ENCODE measurements at regions not wholly inside any gene's neighbourhood (a gene's known extent, or its start where the extent isn't known, plus 50 kb on each side); places are given as distances from the start of the nearest gene placed in this dataset.
A peak's percentile ranks its signal among the peaks of the same experiment; 100 is the strongest.

GRCh38 chr1:157418659-157419058, 133.7 kb downstream of the FCRL5 start:
- no peaks in the 10 kb centered on the region for H3K9me3 Mint-ChIP-seq
- no peak overlapping the region for H3K4me3 Mint-ChIP-seq
- peaks cover 29% of the 10 kb centered on the region for H3K27me3 Mint-ChIP-seq
- DNase-seq (no peak), ATAC-seq (no peak)
- H3K27ac Mint-ChIP-seq, result peak overlapping the region in 1 of 2 donors; percentile 61
- no peaks in the 10 kb centered on the region for H3K4me1 Mint-ChIP-seq

GRCh38 chr1:157418231-157418630, 134.1 kb downstream of the FCRL5 start:
- ATAC-seq (no peak), DNase-seq (no peak)
- H3K27ac Mint-ChIP-seq, result no peak overlapping the region
- H3K4me3 Mint-ChIP-seq, result no peak overlapping the region
- no peaks in the 10 kb centered on the region for H3K9me3 Mint-ChIP-seq
- peaks cover 29% of the 10 kb centered on the region for H3K27me3 Mint-ChIP-seq
- H3K4me1 Mint-ChIP-seq, result no peaks in the 10 kb centered on the region

- DNase-seq, result no peak
- Mint-ChIP-seq H3K9me3 (no peaks in the 10 kb centered on the region), H3K4me1 (no peaks in the 10 kb centered on the region), H3K27ac (no peak overlapping the region), H3K4me3 (no peak overlapping the region), H3K27me3 (peaks cover 29% of the 10 kb centered on the region)
- ATAC-seq, result no peak
Observed at GRCh38 chr1:157415661-157416060, 136.7 kb downstream of the FCRL5 start.

- Mint-ChIP-seq H3K27ac (no peak overlapping the region), H3K4me1 (no peaks in the 10 kb centered on the region), H3K4me3 (no peak overlapping the region), H3K27me3 (peaks cover 18% of the 10 kb centered on the region), H3K9me3 (no peaks in the 10 kb centered on the region)
- DNase-seq (no peak), ATAC-seq (no peak)
Observed at GRCh38 chr1:157412308-157412707, 140.0 kb downstream of the FCRL5 start.

GRCh38 chr1:157411769-157412168, 140.5 kb downstream of the FCRL5 start:
- Mint-ChIP-seq H3K9me3 (no peaks in the 10 kb centered on the region), H3K27ac (peak overlapping the region in 1 of 2 donors; percentile 65), H3K4me3 (no peak overlapping the region), H3K4me1 (no peaks in the 10 kb centered on the region), H3K27me3 (peaks cover 13% of the 10 kb centered on the region)
- ATAC-seq, result no peak
- no peak for DNase-seq

- H3K4me3 Mint-ChIP-seq, result no peak overlapping the region
- peaks cover 6% of the 10 kb centered on the region for H3K27me3 Mint-ChIP-seq
- H3K9me3 Mint-ChIP-seq, result no peaks in the 10 kb centered on the region
- DNase-seq (no peak), ATAC-seq (no peak)
- no peak overlapping the region for H3K27ac Mint-ChIP-seq
- H3K4me1 Mint-ChIP-seq, result no peaks in the 10 kb centered on the region
Observed at GRCh38 chr1:157411064-157411463, 141.3 kb downstream of the FCRL5 start.

GRCh38 chr1:157410457-157410856, 141.9 kb downstream of the FCRL5 start:
- H3K4me1 Mint-ChIP-seq, result no peaks in the 10 kb centered on the region
- H3K4me3 Mint-ChIP-seq, result no peak overlapping the region
- ATAC-seq (no peak), DNase-seq (no peak)
- no peaks in the 10 kb centered on the region for H3K27me3 Mint-ChIP-seq
- H3K27ac Mint-ChIP-seq, result peak overlapping the region in 1 of 2 donors; percentile 16
- no peaks in the 10 kb centered on the region for H3K9me3 Mint-ChIP-seq

- ATAC-seq, result no peak
- no peak overlapping the region for H3K4me3 Mint-ChIP-seq
Observed at GRCh38 chr1:157409927-157410326, 142.4 kb downstream of the FCRL5 start.

GRCh38 chr1:157407917-157408525, 144.3 kb downstream of the FCRL5 start:
- DNase-seq, result no peak
- peaks cover 13% of the 10 kb centered on the region for H3K27me3 Mint-ChIP-seq
- H3K4me3 Mint-ChIP-seq, result no peak overlapping the region
- H3K4me1 Mint-ChIP-seq, result no peaks in the 10 kb centered on the region
- H3K9me3 Mint-ChIP-seq, result no peaks in the 10 kb centered on the region
- ATAC-seq, result no peak
- H3K27ac Mint-ChIP-seq, result no peak overlapping the region

More at GRCh38 chr1:157409927-157410326, 142.4 kb downstream of the FCRL5 start:
- DNase-seq, result no peak
- Mint-ChIP-seq H3K27ac (no peak overlapping the region), H3K9me3 (no peaks in the 10 kb centered on the region), H3K27me3 (no peaks in the 10 kb centered on the region), H3K4me1 (no peaks in the 10 kb centered on the region)

- no peaks in the 10 kb centered on the region for H3K4me1 Mint-ChIP-seq
- no peak for DNase-seq
- ATAC-seq, result no peak
- H3K27ac Mint-ChIP-seq, result no peak overlapping the region
- H3K9me3 Mint-ChIP-seq, result no peaks in the 10 kb centered on the region
- H3K4me3 Mint-ChIP-seq, result no peak overlapping the region
- H3K27me3 Mint-ChIP-seq, result peaks cover 20% of the 10 kb centered on the region
Observed at GRCh38 chr1:157407367-157407766, 144.9 kb downstream of the FCRL5 start.

GRCh38 chr1:157405662-157406061, 146.7 kb downstream of the FCRL5 start:
- ATAC-seq (no peak), DNase-seq (no peak)
- H3K4me3 Mint-ChIP-seq, result no peak overlapping the region
- no peaks in the 10 kb centered on the region for H3K9me3 Mint-ChIP-seq
- H3K27ac Mint-ChIP-seq, result no peak overlapping the region
- H3K4me1 Mint-ChIP-seq, result no peaks in the 10 kb centered on the region
- H3K27me3 Mint-ChIP-seq, result peaks cover 32% of the 10 kb centered on the region

GRCh38 chr1:157404614-157405013, 147.7 kb downstream of the FCRL5 start:
- ATAC-seq (no peak), DNase-seq (no peak)
- H3K4me1 Mint-ChIP-seq, result peaks cover 6% of the 10 kb centered on the region
- H3K4me3 Mint-ChIP-seq, result no peak overlapping the region
- peaks cover 40% of the 10 kb centered on the region for H3K27me3 Mint-ChIP-seq
- H3K9me3 Mint-ChIP-seq, result no peaks in the 10 kb centered on the region
- no peak overlapping the region for H3K27ac Mint-ChIP-seq

- Mint-ChIP-seq H3K27me3 (peaks cover 45% of the 10 kb centered on the region), H3K27ac (peak overlapping the region in 1 of 2 donors; percentile 68), H3K4me3 (no peak overlapping the region), H3K9me3 (no peaks in the 10 kb centered on the region), H3K4me1 (peaks cover 9% of the 10 kb centered on the region)
- DNase-seq (no peak), ATAC-seq (no peak)
Observed at GRCh38 chr1:157404063-157404501, 148.2 kb downstream of the FCRL5 start.

- Mint-ChIP-seq H3K27ac (no peak overlapping the region), H3K9me3 (no peaks in the 10 kb centered on the region), H3K27me3 (peaks cover 50% of the 10 kb centered on the region), H3K4me1 (peaks cover 9% of the 10 kb centered on the region), H3K4me3 (no peak overlapping the region)
- DNase-seq (no peak), ATAC-seq (no peak)
Observed at GRCh38 chr1:157403608-157404007, 148.7 kb downstream of the FCRL5 start.

GRCh38 chr1:157403203-157403602, 149.1 kb downstream of the FCRL5 start:
- no peaks in the 10 kb centered on the region for H3K9me3 Mint-ChIP-seq
- peaks cover 52% of the 10 kb centered on the region for H3K27me3 Mint-ChIP-seq
- DNase-seq, result no peak
- H3K27ac Mint-ChIP-seq, result peak overlapping the region in 1 of 2 donors; percentile 69
- H3K4me1 Mint-ChIP-seq, result peaks cover 9% of the 10 kb centered on the region
- ATAC-seq, result peak; percentile 28
- no peak overlapping the region for H3K4me3 Mint-ChIP-seq

GRCh38 chr1:157400766-157401165, 151.5 kb downstream of the FCRL5 start:
- ATAC-seq (no peak), DNase-seq (no peak)
- H3K4me1 Mint-ChIP-seq, result peaks cover 9% of the 10 kb centered on the region
- no peak overlapping the region for H3K27ac Mint-ChIP-seq
- H3K4me3 Mint-ChIP-seq, result no peak overlapping the region
- peaks cover 59% of the 10 kb centered on the region for H3K27me3 Mint-ChIP-seq
- no peaks in the 10 kb centered on the region for H3K9me3 Mint-ChIP-seq

- peak; percentile 78 for ATAC-seq
- Mint-ChIP-seq H3K4me3 (no peak overlapping the region), H3K9me3 (no peaks in the 10 kb centered on the region), H3K4me1 (peaks cover 9% of the 10 kb centered on the region), H3K27ac (peak overlapping the region in 1 of 2 donors; percentile 69), H3K27me3 (peaks cover 62% of the 10 kb centered on the region)
- no peak for DNase-seq
Observed at GRCh38 chr1:157399984-157400382, 152.3 kb downstream of the FCRL5 start.
